Sigmoid colon (tissue), 3 donors: ENCODE measurements at regions not wholly inside any gene's neighbourhood (a gene's known extent, or its start where the extent isn't known, plus 50 kb on each side); places are given as distances from the start of the nearest gene placed in this dataset.
"Not testable (repeated sequence)": the region's sequence is repeated elsewhere in the genome, so short reads cannot be mapped to it uniquely, and the experiment has no call there.

Experiments
- CTCF ChIP-seq, 4 experiments: fragments of 450-650 bp in 3 of 4; fragments of 200-600 bp in 1 of 4; IDR thresholded peaks; one replicate each; pipeline ENCODE4 v1.5.1; 2016 to 2019; ENCODE audit warnings: antibody characterized with exemption in 4 of 4, mild to moderate bottlenecking in 3 of 4, moderate library complexity in 2 of 4
- POLR2A ChIP-seq, 2 donors: fragments of 450-650 bp; IDR thresholded peaks; one replicate each; pipeline ENCODE4 v1.6.1; 2016; ENCODE audit warnings: antibody characterized with exemption in 2 of 2, mild to moderate bottlenecking in 2 of 2, moderate library complexity in 2 of 2

DNA sequence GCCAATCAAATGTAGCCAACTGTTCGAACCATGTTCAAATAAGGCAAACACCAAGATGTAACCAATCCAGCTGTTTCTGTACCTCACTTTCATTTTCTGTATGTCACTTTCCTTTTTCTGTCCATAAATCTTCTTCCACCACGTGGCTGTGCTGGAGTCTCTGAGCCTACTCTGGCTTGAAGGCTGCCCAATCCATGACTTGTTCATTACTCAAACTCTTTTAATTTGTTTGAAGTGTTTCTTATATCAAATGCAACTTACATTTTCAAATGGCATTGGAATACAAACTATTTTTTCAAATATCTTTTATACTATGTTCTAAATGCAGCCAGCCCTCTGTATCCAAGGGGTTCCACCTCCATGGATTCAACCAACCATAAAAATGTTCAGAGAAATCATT lies 245.6 kb upstream of the RFC3 start:
- not testable (repeated sequence) for TF ChIP-seq CTCF, POLR2A (IDR thresholded peaks at IDR 0.05)
